NB4 (cell line): ENCODE measurements at regions not wholly inside any gene's neighbourhood (a gene's known extent, or its start where the extent isn't known, plus 50 kb on each side); places are given as distances from the start of the nearest gene placed in this dataset.

Experiments used
- MYC ChIP-seq: IDR thresholded peaks from 2 replicates; pipeline ENCODE4 v1.6.1; 2011; ENCODE audit warnings: low read depth, low read length
- POLR2A ChIP-seq: IDR thresholded peaks from 2 replicates; pipeline ENCODE4 v1.6.1; 2011; ENCODE audit warnings: mild to moderate bottlenecking; ENCODE audit not compliant: insufficient read length; ENCODE audit errors: extremely low read depth
- TF ChIP-seq, protein P1 (sequence below): IDR thresholded peaks from one replicate; pipeline ENCODE4 v1.5.1; 2012; ENCODE audit warnings: low read depth, low read length
- TF ChIP-seq, protein P2 (sequence below): IDR thresholded peaks from 2 replicates; pipeline ENCODE4 v1.6.1; 2011; ENCODE audit warnings: low read depth, low read length

- TF ChIP-seq POLR2A (no peak), MYC (no peak)
- TF ChIP-seq, protein P1, sequence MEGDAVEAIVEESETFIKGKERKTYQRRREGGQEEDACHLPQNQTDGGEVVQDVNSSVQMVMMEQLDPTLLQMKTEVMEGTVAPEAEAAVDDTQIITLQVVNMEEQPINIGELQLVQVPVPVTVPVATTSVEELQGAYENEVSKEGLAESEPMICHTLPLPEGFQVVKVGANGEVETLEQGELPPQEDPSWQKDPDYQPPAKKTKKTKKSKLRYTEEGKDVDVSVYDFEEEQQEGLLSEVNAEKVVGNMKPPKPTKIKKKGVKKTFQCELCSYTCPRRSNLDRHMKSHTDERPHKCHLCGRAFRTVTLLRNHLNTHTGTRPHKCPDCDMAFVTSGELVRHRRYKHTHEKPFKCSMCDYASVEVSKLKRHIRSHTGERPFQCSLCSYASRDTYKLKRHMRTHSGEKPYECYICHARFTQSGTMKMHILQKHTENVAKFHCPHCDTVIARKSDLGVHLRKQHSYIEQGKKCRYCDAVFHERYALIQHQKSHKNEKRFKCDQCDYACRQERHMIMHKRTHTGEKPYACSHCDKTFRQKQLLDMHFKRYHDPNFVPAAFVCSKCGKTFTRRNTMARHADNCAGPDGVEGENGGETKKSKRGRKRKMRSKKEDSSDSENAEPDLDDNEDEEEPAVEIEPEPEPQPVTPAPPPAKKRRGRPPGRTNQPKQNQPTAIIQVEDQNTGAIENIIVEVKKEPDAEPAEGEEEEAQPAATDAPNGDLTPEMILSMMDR: no peak
- TF ChIP-seq, protein P2, sequence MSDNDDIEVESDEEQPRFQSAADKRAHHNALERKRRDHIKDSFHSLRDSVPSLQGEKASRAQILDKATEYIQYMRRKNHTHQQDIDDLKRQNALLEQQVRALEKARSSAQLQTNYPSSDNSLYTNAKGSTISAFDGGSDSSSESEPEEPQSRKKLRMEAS: no peak
Measured at GRCh38 chr2:76668279-76668678, 853.9 kb downstream of the LRRTM4 start.
